ENCODE measurements at regions not wholly inside any gene's neighbourhood (a gene's known extent, or its start where the extent isn't known, plus 50 kb on each side); places are given as distances from the start of the nearest gene placed in this dataset.

GRCh38 chr5:68818870-68819269, 274.9 kb upstream of the SLC30A5 start:
- no peak for ATAC-seq
- 90% methylated on average over 2 of the region's 3 CpGs; no CpG with 5 or more reads in 1 of the 2 donors for WGBS, 2 donors (ENCODE audit: low coverage in 1 of 2)
- Histone ChIP-seq H3K4me3 (no peak overlapping the region), H3K27ac (no peak overlapping the region), H3K27me3 (peaks cover 4% of the 10 kb centered on the region), H3K9me3 (peaks cover 0 to under 1% (median 0%) of the 10 kb centered on the region in 3 donors), H3K36me3 (no peaks in the 10 kb centered on the region), H3K4me1 (no peaks in the 10 kb centered on the region)
- TF ChIP-seq, protein P1, sequence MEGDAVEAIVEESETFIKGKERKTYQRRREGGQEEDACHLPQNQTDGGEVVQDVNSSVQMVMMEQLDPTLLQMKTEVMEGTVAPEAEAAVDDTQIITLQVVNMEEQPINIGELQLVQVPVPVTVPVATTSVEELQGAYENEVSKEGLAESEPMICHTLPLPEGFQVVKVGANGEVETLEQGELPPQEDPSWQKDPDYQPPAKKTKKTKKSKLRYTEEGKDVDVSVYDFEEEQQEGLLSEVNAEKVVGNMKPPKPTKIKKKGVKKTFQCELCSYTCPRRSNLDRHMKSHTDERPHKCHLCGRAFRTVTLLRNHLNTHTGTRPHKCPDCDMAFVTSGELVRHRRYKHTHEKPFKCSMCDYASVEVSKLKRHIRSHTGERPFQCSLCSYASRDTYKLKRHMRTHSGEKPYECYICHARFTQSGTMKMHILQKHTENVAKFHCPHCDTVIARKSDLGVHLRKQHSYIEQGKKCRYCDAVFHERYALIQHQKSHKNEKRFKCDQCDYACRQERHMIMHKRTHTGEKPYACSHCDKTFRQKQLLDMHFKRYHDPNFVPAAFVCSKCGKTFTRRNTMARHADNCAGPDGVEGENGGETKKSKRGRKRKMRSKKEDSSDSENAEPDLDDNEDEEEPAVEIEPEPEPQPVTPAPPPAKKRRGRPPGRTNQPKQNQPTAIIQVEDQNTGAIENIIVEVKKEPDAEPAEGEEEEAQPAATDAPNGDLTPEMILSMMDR (IDR thresholded peaks at IDR 0.05), result no peak
- no peak for TF ChIP-seq POLR2AphosphoS5 (IDR thresholded peaks at IDR 0.05)
- TF ChIP-seq POLR2A (IDR thresholded peaks at IDR 0.05), result no peak
- TF ChIP-seq EP300 (IDR thresholded peaks at IDR 0.05), result no peak

GRCh38 chr5:68821056-68821455, 272.8 kb upstream of the SLC30A5 start:
- ATAC-seq, result no peak

DNA sequence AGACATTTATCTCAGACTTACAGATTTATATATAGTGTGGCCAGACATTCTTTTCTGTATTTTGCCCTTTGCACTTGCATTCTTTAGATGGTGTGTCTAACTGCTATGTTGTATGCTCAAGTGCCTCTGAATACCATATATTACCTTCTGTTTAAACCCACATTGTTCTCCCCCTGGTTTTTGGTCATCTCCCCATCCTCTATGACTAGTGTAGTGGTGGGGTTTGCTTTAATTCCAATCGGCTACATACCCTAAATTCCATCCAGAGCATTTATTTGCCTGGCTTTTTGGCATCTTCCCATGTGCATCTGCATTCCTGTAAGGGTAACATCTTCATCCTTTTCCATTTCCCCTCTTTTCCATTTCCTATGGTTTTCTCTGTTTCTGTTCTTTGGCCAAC, 271.0 kb upstream of the SLC30A5 start:
- TF ChIP-seq EP300 (IDR thresholded peaks at IDR 0.05) (no peak), POLR2A (IDR thresholded peaks at IDR 0.05) (no peak), POLR2AphosphoS5 (IDR thresholded peaks at IDR 0.05) (no peak)
- no peak overlapping the region for H3K27ac ChIP-seq
- H3K36me3 ChIP-seq, result no peaks in the 10 kb centered on the region
- peaks cover 4% of the 10 kb centered on the region for H3K27me3 ChIP-seq
- no peak overlapping the region for H3K4me3 ChIP-seq
- no peaks in the 10 kb centered on the region for H3K9me3 ChIP-seq
- H3K4me1 ChIP-seq, result no peaks in the 10 kb centered on the region
- WGBS, 2 donors (ENCODE audit: low coverage in 1 of 2), result 17 to 61% methylated on average over 1 of the region's 1 CpG
- ATAC-seq, result no peak

More at GRCh38 chr5:68821056-68821455, 272.8 kb upstream of the SLC30A5 start:
- Histone ChIP-seq H3K4me3 (no peak overlapping the region), H3K9me3 (no peaks in the 10 kb centered on the region), H3K27ac (no peak overlapping the region), H3K27me3 (peaks cover 4% of the 10 kb centered on the region), H3K36me3 (no peaks in the 10 kb centered on the region), H3K4me1 (no peaks in the 10 kb centered on the region)
- WGBS, 2 donors (ENCODE audit: low coverage in 1 of 2), result 83 to 100% methylated on average over 2 of the region's 2 CpGs
- TF ChIP-seq POLR2AphosphoS5 (IDR thresholded peaks at IDR 0.05) (no peak), POLR2A (IDR thresholded peaks at IDR 0.05) (no peak), EP300 (IDR thresholded peaks at IDR 0.05) (no peak)
- TF ChIP-seq, protein P1 (IDR thresholded peaks at IDR 0.05), result no peak

DNA sequence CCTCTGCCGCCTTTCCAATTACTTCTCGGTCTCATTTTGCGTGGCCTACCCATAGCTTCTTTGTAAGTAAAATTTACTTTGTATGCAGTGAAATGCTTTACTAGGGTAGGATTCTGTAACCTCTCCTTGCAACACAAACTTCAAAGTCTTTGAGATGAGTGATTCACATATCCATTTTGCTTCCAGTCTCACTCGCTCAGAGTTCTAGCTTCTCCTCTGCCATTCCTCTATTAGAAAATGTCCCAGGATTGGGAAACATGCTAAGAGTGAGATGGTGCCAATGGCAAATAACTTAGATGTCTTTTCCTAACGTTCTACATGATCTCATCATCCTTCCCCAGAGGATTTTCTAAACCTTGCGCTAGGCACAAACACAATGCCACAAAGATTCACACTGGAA, 270.5 kb upstream of the SLC30A5 start:
- Histone ChIP-seq H3K27me3 (peaks cover 4% of the 10 kb centered on the region), H3K4me1 (no peaks in the 10 kb centered on the region), H3K36me3 (no peaks in the 10 kb centered on the region), H3K9me3 (no peaks in the 10 kb centered on the region), H3K4me3 (no peak overlapping the region), H3K27ac (no peak overlapping the region)
- TF ChIP-seq, protein P1 (IDR thresholded peaks at IDR 0.05), result no peak
- TF ChIP-seq POLR2AphosphoS5 (IDR thresholded peaks at IDR 0.05), result no peak
- no peak for TF ChIP-seq EP300 (IDR thresholded peaks at IDR 0.05)
- TF ChIP-seq POLR2A (IDR thresholded peaks at IDR 0.05), result no peak
- ATAC-seq, result no peak
- 78 to 79% methylated on average over 6 of the region's 6 CpGs for WGBS, 2 donors (ENCODE audit: low coverage in 1 of 2)

DNA sequence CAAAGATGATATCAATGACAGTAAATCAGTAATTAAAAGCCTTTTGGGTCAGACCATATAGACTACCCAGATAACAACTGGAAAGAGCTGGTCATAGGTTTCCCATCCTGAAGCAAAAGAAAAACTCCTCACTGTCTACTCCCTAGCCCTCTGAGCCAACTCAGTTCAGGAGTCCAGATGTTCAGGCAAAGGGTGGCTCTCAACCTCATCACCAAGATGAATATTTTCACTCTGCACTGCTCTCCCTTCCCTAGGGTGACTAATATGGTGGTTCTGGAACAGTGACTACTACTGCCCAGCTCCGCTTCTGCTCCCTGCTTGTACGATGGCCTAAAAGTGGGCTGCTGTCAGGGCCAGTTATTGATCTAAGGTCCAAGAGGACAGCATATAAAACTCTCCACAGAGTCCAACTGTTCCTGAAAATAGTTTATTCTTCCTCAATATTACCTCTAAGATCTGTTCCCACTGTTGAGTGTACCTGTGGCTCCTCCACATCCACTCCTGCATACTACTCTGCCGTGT, 263.4 kb upstream of the SLC30A5 start:
- Histone ChIP-seq H3K27ac (no peak overlapping the region), H3K27me3 (no peaks in the 10 kb centered on the region), H3K4me3 (no peak overlapping the region), H3K36me3 (no peaks in the 10 kb centered on the region), H3K4me1 (no peaks in the 10 kb centered on the region), H3K9me3 (no peaks in the 10 kb centered on the region)
- WGBS, 2 donors (ENCODE audit: low coverage in 1 of 2), result 80 to 86% methylated on average over 3 of the region's 3 CpGs
- ATAC-seq, result no peak
- TF ChIP-seq EP300 (IDR thresholded peaks at IDR 0.05) (no peak), POLR2AphosphoS5 (IDR thresholded peaks at IDR 0.05) (no peak), POLR2A (IDR thresholded peaks at IDR 0.05) (no peak)
- TF ChIP-seq, protein P1 (IDR thresholded peaks at IDR 0.05), result no peak

Data from gastroesophageal sphincter (tissue), 4 donors.